Nephron (organoid): ENCODE measurements at regions not wholly inside any gene's neighbourhood (a gene's known extent, or its start where the extent isn't known, plus 50 kb on each side); places are given as distances from the start of the nearest gene placed in this dataset.

Experiments
- H3K27ac Mint-ChIP-seq, 3 experiments: 2 replicates each; pipeline ENCODE4 v1.8.0; 2020; ENCODE audit warnings: mixed read lengths in 3 of 3, mild to moderate bottlenecking in 2 of 3, moderate library complexity in 1 of 3
- H3K27me3 Mint-ChIP-seq: 2 replicates; pipeline ENCODE4 v1.8.0; 2021; ENCODE audit warnings: low read depth, mild to moderate bottlenecking, moderate library complexity, mixed read lengths
- H3K36me3 Mint-ChIP-seq: 2 replicates; pipeline ENCODE4 v1.8.0; 2020; ENCODE audit warnings: low read depth, mixed read lengths
- H3K4me1 Mint-ChIP-seq: 2 replicates; pipeline ENCODE4 v1.8.0; 2020; ENCODE audit warnings: mixed read lengths
- H3K4me3 Mint-ChIP-seq, 3 experiments: 2 replicates each; pipeline ENCODE4 v1.8.0; 2020; ENCODE audit warnings: mild to moderate bottlenecking in 3 of 3, mixed read lengths in 3 of 3, moderate library complexity in 2 of 3
- H3K9me3 Mint-ChIP-seq: 2 replicates; pipeline ENCODE4 v1.8.0; 2020; ENCODE audit warnings: mixed read lengths
- TF ChIP-seq, protein P1 (sequence below), 3 experiments: fragments of 200-600 bp; sonication (generic); IDR thresholded peaks; one replicate each; pipeline ENCODE4 v1.5.0; 2021; ENCODE audit warnings: antibody characterized with exemption in 3 of 3; ENCODE audit not compliant: unreplicated experiment in 3 of 3

DNA sequence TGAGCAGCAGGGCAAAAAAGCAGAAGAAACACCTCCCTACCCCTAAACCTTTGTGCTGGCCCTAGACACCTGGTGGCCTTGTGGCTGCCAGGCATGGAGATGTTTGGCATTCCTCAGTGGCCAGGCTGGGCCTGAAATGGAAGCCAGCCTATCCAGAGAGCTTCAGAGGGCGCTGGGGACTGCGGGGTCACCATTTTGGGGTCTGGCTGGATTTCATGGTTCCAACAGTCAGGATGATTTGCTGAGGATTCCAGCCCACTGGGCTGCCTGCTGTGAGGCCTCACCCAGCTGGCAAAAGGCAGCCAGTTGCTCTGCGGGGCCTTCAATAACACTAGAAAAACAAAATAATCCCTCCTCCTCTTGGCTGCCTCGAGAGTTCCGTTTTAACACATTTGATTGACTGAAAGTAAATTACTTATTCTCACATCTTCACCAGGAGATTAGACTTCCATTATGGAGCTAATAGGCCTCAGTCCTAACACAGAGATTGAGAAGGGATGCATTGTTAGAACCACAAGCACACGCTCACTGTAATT lies 154.1 kb downstream of the EN1 start:
- peaks cover 3% of the 10 kb centered on the region for H3K9me3 Mint-ChIP-seq
- H3K36me3 Mint-ChIP-seq: no peaks in the 10 kb centered on the region
- peaks cover 6% of the 10 kb centered on the region for H3K4me1 Mint-ChIP-seq
- no peak overlapping the region for H3K4me3 Mint-ChIP-seq
- TF ChIP-seq, protein P1, sequence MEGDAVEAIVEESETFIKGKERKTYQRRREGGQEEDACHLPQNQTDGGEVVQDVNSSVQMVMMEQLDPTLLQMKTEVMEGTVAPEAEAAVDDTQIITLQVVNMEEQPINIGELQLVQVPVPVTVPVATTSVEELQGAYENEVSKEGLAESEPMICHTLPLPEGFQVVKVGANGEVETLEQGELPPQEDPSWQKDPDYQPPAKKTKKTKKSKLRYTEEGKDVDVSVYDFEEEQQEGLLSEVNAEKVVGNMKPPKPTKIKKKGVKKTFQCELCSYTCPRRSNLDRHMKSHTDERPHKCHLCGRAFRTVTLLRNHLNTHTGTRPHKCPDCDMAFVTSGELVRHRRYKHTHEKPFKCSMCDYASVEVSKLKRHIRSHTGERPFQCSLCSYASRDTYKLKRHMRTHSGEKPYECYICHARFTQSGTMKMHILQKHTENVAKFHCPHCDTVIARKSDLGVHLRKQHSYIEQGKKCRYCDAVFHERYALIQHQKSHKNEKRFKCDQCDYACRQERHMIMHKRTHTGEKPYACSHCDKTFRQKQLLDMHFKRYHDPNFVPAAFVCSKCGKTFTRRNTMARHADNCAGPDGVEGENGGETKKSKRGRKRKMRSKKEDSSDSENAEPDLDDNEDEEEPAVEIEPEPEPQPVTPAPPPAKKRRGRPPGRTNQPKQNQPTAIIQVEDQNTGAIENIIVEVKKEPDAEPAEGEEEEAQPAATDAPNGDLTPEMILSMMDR (IDR thresholded peaks at IDR 0.05; ENCODE audit: unreplicated experiment in 3 of 3): no peak
- H3K27ac Mint-ChIP-seq: no peak overlapping the region
- H3K27me3 Mint-ChIP-seq: peaks cover 3% of the 10 kb centered on the region

DNA sequence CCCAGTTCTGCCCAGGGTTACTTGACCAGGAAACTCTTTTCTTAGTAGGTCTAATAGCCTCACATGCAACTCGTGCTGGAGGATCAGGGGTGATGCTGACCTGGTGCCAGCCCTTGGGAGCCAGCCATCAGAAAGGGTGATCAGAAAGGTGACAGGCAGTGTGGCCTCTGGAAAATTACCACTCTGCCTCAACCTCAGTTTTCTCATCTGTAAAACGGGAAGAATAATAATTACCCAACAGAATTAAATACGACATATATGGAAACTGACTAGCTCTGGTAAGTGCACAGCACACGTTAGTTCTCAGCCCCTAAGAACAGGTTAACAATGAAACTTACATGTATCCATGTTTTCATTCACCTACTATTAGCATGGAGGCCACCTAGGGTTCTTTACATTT lies 157.6 kb downstream of the EN1 start:
- Mint-ChIP-seq H3K9me3 (peaks cover 3% of the 10 kb centered on the region), H3K27ac (no peak overlapping the region), H3K4me1 (peaks cover 6% of the 10 kb centered on the region), H3K4me3 (no peak overlapping the region), H3K36me3 (no peaks in the 10 kb centered on the region), H3K27me3 (peaks cover 4% of the 10 kb centered on the region)
- TF ChIP-seq, protein P1 (IDR thresholded peaks at IDR 0.05; ENCODE audit: unreplicated experiment in 3 of 3): no peak

DNA sequence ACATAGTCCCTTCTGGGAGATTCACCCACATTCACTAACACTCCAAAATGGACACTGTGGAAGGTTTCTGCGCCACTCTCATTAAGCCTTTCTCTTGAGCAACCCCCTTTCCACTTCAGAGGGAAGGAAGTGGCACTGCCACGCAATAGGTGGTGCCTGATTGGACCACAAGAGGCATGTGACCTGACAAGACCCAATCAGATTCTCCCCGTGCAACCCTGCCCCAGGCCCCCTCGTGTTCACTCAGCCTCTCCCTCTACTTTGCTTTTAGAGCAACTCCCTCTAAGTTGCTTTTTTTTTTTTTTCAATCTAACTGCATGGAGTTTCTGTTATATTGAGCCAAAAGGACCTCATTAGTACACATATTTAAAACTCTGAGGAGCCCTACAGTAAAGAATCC lies 158.0 kb downstream of the EN1 start:
- Mint-ChIP-seq H3K4me3 (no peak overlapping the region), H3K27me3 (peaks cover 4% of the 10 kb centered on the region)

DNA sequence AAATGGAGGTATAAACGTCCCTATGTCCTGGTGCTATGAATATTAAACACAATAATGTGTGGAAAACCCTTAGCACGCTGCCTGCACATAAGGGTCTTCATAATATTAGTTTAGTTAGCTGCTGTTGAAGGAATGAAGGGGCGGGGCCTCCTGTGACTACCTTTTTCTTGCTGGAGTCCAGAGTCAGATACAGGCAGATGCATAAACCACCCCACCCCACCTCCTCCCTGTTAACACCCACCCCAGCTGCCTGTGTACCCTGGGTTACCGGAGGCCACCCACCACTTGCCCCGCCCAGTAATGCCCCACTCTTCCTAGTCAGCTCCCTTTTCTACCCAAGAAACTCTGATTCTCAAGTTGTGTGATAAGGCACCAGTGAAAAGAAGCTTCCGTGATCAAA lies 158.4 kb downstream of the EN1 start:
- H3K27me3 Mint-ChIP-seq: peaks cover 4% of the 10 kb centered on the region
- H3K4me3 Mint-ChIP-seq: no peak overlapping the region

More for the DNA sequence above, 158.0 kb downstream of the EN1 start:
- H3K9me3 Mint-ChIP-seq: peaks cover 3% of the 10 kb centered on the region
- H3K27ac Mint-ChIP-seq: no peak overlapping the region
- TF ChIP-seq, protein P1 (IDR thresholded peaks at IDR 0.05; ENCODE audit: unreplicated experiment in 3 of 3): no peak
- no peaks in the 10 kb centered on the region for H3K36me3 Mint-ChIP-seq
- peaks cover 6% of the 10 kb centered on the region for H3K4me1 Mint-ChIP-seq

DNA sequence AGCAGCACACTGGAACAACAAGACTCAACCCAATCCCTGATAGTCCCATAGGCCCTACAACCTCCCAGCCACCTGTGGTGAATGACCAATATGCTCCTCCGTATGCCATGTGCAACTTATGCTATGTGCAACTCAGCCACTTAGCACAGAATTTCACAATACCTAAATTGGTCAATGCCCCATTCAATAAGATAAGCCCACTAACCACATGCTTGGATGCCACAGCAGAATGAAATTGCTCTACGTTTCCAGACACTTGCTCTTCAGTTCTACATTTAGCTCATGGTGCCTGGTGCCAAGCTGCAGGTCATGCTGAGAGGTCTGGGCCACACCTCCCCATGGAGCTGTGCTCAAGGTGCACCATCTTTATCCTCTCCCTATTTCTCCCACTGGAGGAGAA lies 159.8 kb downstream of the EN1 start:
- no peak overlapping the region for H3K4me3 Mint-ChIP-seq
- H3K27ac Mint-ChIP-seq: no peak overlapping the region
- no peaks in the 10 kb centered on the region for H3K36me3 Mint-ChIP-seq
- peaks cover 3% of the 10 kb centered on the region for H3K9me3 Mint-ChIP-seq
- TF ChIP-seq, protein P1 (IDR thresholded peaks at IDR 0.05; ENCODE audit: unreplicated experiment in 3 of 3): no peak
- H3K27me3 Mint-ChIP-seq: peaks cover 4% of the 10 kb centered on the region
- no peaks in the 10 kb centered on the region for H3K4me1 Mint-ChIP-seq

More for the DNA sequence above, 158.4 kb downstream of the EN1 start:
- TF ChIP-seq, protein P1 (IDR thresholded peaks at IDR 0.05; ENCODE audit: unreplicated experiment in 3 of 3): no peak
- no peak overlapping the region for H3K27ac Mint-ChIP-seq
- peaks cover 3% of the 10 kb centered on the region for H3K9me3 Mint-ChIP-seq
- no peaks in the 10 kb centered on the region for H3K36me3 Mint-ChIP-seq
- peaks cover 6% of the 10 kb centered on the region for H3K4me1 Mint-ChIP-seq

DNA sequence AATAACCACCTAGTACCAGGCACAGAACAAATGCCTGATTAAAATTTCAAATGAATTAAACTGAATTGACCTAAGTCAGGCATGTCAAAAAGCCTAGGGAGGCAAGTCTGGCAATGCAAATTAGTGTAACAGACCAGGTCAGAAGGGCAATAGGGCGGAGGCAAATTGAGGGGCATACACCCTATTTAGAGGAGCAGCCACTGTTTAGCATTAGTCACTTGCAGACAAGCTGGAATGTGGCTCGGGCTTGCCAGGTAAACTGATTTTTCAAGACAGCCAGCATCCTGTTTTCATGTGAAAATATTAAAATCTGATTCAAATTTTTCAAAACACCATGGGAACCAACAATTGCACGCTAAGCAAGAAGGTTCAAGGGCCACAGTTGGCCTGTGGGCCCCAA lies 160.3 kb downstream of the EN1 start:
- no peaks in the 10 kb centered on the region for H3K36me3 Mint-ChIP-seq
- TF ChIP-seq, protein P1 (IDR thresholded peaks at IDR 0.05; ENCODE audit: unreplicated experiment in 3 of 3): no peak
- no peaks in the 10 kb centered on the region for H3K4me1 Mint-ChIP-seq
- H3K9me3 Mint-ChIP-seq: peaks cover 3% of the 10 kb centered on the region
- H3K27ac Mint-ChIP-seq: no peak overlapping the region
- no peak overlapping the region for H3K4me3 Mint-ChIP-seq
- peaks cover 4% of the 10 kb centered on the region for H3K27me3 Mint-ChIP-seq
